ENCODE measurements at regions not wholly inside any gene's neighbourhood (a gene's known extent, or its start where the extent isn't known, plus 50 kb on each side); places are given as distances from the start of the nearest gene placed in this dataset.

- TF ChIP-seq POLR2AphosphoS5 (IDR thresholded peaks at IDR 0.05) (no peak), CTCF (IDR thresholded peaks at IDR 0.05 in 8 of 11, conservative IDR thresholded peaks at IDR 0.05 in 3 of 11) (no peak)
These were observed 533.2 kb downstream of the RIT2 start for GRCh38 chr18:42582266-42582665.

Data from spleen (tissue), 7 donors.